AG08395 (cell line): ENCODE measurements at regions not wholly inside any gene's neighbourhood (a gene's known extent, or its start where the extent isn't known, plus 50 kb on each side); places are given as distances from the start of the nearest gene placed in this dataset.

Experiments used
- DNase-seq: peaks from one replicate; pipeline ENCODE4 v3.0.0; 2012; ENCODE audit warnings: mixed read lengths, low spot score

DNA sequence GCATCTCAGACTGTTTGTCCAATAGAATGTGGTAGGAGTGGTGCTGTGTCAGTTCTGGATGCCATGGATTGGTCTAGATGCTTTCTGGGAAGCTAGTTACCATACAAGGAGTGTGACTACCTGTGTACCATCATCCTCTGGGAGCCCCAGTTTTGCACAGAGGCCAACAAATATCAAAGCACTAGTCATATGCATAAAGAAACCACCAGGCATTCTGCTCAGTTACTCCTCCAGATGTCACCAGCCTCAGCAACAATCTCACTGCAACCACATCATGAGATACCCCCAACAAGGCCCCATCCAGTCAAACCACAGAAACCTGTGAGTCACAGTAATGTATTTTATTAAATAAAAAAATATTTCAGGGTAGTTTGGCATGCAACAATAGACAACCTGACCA, 435.8 kb upstream of the CPEB2 start:
- no peak for DNase-seq

DNA sequence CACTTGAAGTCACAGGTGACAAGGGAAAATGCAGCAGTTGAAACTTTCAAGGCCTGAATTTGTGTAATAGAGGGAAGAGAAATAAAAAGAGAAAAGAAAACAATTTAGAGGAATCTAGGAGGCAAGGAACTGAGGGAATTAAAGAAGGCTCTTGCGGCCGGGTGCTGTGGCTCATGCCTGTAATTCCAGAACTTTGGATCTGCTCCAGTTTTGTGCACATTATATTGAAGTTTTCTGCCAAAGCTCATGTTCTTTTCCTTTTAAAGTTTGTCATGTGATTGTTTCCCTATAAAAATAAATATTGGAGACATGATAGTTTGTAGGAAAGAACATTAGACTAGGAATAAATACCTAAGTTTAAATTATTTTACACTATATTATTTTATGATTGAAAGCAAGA, 433.9 kb upstream of the CPEB2 start:
- DNase-seq = no peak

DNA sequence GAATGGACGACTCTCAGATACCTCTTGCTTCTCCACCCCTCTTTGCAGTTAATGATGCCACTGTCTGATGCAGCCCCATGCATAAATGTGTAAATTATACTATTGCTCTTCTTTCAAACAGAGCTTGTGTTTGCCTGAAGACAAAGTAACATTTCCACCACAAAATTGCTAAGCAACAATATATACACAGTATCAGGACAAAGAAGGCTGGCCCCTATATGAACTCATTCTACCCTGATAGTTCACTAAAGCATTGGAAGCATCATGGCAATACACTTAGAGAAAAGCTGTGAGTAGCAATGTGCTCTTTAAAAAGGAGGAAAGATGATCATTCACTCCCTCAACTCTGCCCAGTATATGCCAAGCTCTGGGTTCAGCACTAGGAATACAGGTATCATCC, 427.0 kb upstream of the CPEB2 start:
- no peak for DNase-seq

DNA sequence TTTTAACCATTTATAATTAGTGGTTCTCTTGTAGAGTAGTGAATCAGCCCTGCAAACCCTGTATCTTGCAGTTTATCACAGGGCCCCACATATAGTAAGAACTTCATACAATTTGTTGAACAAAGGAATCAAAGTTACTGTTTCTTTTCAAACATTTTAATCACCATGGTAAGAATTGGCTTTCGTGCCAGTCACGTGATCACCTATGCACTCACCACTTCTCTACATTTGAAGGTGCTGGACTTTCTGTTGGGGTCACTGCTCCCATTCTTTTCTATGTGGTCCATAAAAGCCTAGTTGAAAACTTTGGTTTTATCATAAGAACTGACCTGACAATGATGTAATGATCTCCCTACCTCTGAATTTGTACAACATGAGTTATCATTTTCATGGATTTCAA, 426.4 kb upstream of the CPEB2 start:
- DNase-seq = no peak

DNA sequence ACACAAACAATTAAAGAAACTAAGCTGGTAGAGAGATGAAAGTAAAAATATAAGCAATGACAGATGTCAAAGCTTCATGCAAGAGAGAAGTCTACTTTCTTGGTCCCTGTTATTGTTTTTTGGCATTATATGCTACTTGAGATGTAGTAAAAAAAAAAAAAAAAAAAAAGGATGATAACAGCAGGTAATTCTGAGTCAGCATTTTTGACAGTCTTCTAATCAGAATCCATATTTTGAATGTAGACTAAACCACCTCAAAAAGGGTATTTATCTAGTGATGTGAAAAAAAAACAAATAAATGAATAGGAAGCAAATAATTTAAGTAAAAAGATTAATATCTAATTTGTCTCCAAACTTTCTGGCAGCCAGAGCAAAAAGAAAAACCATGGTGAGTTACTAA, 422.2 kb upstream of the CPEB2 start:
- DNase-seq = no peak

DNA sequence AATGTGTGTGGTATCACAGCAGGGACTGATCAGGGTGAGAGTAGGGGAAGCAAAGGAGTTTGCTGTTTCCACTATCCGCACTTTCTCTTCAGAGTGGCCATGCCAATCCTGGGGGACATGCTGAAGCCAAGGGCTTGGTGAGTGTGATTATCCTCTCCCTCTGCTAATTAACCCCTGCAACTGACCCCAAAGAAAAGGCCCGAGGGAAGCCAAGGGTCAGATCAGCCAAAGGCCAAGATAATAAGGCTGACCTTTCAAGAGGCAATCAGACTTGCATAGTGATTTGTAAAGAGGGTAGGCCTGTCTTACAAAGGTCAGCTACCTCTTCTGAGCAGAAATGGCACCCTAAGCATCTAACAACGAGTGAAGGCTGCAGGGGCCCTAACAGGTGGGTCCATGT, 420.5 kb upstream of the CPEB2 start:
- DNase-seq = no peak

DNA sequence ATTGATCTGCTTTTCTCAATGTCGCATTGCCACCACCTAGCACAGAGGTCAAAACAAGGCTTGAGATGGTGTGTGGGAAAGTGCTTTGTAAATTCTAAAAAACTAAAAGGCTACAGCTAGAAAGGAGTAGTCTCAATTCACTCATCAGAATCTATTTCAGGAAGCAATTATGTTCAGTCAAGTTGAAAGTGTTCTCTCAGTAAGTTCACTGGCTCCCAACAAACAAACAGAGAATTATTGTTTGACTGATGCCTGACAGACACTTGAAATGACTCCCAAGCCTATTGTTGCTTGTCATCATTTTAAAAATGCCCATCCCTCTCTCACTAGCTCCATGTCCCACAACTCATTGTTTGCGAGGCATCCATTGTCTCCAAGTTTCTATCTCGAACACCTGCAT, 419.6 kb upstream of the CPEB2 start:
- no peak for DNase-seq

DNA sequence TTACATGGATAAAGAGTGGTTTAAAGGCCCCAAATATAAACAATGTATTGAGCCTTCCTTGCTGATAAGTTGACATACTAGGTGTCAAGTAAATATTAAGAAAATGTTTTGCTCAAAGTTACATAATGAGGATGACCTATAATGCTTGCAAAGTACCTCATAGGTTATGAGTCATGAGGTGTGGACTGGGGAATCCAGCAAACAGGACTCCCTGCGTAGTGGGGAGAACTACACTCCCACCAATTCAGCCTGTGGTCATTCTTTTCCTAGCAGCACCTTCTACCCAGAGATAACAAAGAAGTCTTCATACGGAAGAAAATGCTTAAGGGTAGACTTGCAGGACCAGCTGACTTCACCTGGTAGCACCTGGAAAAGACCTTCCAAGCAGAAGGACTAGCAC, 418.9 kb upstream of the CPEB2 start:
- no peak for DNase-seq

DNA sequence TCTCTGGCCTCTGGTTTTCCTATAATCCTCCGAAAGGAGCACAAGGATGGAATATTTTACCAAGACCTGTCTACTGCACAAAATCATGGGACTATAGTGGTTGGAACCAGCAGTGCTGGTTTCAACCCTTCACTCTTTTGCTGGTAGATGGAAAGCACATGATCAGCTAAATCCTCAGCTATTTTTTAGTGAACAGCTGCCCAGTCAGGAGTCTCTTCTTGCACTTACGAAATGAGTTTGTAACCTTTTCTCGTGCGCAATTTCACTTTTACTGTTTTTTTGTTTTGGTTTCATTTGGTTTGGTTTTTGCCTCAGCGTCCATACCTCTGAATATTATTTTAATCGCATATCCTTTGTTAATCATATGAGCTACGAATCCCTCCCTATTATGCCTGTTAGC, 418.5 kb upstream of the CPEB2 start:
- no peak for DNase-seq

DNA sequence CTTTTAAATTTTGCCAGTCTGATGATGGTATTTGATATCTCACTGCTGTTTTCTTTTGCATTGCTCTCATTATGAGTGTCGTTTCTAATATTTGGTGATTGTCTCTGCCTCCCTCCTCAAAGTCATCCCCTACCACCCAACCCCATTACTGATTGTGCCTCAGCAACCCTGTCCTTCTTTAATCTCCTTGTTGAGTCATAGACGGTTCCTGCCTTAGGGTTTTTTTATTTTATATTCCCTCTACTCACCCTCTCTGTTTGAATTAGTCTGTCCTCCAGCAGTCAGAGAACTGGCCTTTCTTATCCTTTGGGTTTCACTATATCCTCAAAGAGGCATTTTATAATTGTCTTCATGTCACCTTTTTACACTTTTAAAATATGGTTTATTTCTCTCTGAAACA, 409.3 kb upstream of the CPEB2 start:
- no peak for DNase-seq

DNA sequence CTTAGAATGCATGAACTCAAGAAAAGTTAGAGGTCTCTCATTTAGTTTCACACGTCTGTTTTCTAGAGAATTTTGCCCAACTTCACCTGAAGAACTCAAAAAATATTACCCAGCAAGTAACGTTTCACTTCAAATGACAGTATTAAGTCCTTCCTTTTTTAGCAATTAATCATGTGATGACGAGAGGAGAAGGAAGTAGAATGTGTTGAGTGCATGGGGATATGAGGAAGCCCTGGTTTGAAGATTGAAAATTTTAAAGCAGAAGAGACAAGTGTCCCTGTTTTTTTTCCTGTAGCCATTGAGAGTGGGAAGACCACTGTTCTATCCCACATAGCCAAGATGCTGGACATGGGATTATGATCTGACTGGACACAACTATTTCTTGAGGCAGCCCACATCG, 406.3 kb upstream of the CPEB2 start:
- no peak for DNase-seq

DNA sequence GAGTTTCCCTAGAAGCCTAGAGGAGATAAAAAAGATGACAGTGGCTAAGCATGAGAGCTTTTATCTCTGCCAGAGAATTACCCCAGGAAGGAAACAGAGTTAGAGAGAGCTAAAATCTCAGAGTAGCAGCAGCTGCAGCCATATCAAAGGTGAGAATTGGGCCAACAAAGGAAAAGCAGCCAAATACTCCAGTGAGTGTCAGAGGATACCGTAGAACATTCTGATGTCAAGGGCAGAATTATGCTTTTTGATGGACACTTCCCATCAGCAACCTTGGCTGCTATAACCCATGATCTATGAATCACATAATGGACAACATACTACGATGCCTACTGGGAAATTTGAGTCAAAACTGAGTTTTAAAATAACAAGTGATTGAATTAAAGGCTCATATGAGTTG, 405.8 kb upstream of the CPEB2 start:
- DNase-seq = no peak

DNA sequence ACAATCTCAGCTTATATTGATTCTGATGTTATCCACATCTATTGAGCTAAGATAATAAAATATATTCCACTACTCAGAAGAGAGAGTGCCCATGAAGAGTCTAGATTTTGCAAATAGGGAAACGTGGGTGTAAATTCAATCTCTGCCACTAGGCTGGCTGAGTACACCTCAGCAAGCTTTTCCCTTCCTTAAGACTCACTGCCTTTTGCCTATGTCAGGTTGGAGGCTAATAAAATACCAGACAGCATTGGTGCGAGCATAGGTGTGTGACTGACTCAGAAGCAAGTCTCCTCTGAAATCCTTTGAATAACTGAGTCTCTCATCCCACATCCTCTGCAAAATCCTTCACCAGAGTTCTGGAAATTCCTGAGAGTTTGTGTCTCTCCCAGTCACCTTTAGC, 405.4 kb upstream of the CPEB2 start:
- DNase-seq = no peak

DNA sequence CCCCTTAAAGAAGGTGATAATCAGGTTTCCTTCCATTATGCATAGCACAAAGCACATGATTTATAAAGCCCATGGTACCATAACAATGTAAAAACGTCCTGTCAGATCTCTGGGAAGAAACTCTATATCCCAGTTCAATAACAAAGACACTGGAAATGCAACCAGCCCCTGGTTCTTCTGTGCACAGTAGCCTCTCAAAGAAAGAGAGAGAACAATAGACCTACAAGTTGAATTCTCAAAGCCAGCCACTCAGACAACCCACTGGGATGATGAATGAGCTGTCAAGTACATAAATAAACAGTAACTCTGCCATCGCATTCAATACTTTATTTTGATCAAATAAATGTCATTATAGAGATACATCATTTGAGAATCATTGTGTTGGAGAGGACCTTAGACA, 400.1 kb upstream of the CPEB2 start:
- no peak for DNase-seq

DNA sequence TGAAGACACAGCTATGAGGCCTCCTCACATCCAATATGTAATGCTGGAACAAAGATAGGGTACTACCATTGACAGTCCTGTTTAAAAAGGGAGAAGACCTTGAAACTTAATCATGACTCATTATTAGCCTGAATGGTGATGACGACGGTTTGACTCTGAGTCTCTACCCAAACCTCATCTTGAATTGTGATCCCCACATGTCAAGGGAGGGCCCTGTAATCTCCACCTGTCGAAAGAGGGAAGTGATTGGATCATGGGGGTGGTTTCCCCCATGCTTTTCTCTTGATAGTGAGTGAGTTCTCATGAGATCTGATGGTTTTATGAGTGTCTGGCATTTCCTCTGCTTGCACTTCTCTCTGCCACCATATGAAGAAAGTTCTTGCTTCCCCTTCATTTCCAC, 395.3 kb upstream of the CPEB2 start:
- DNase-seq = no peak

DNA sequence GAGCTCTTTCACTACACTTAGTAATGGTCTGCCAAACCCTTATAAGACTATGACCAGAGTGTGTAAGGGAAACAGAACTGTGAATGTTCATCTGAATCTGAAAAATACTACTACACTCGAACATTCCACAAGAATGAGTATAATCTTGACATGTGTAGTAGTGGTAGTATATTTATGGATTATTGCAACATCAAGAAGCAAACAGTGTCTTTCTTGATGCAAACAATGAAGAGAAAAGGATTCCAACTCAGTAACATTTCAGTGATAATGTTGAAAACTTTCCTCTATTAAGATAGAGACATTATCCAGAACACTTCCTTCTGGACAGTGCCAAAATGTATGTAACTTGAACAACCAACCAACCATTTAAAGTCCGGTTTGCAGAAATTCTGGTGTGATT, 394.7 kb upstream of the CPEB2 start:
- no peak for DNase-seq

DNA sequence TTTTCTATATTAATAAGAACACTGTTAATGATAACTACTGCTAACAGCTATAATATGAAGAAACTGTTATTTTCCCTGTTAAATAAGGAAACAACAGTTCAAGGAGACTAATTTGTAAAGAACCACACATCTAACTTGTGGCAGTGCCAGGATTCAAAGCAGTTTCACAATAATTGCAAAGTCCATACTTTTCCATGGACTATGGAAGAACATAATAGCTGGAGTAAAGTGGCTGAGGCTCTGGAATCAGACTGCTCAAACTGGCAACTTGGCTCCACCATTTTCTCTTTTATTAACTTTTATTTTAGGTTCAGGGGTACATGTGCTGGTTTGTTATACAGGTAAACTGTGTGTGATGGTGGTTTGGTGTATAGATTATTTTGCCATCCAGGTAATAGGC, 393.7 kb upstream of the CPEB2 start:
- no peak for DNase-seq

DNA sequence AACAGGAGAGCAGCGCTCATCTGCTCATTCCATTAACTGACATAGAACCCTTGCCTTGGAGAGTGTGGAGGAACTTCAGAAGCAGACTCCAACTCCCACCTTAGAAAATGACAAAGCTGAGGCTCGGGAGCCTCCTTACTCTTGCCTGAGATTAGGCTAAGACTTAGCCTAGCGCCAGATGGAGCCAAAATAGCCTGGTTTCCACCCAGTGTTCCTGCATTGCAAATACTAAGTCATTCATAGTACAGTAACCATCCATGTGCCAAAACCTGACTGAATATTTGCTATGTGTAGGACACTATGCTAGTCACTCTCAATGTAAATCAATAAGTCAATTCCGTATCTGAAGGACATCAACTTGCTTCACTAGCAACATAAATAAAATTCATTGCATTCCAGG, 387.4 kb upstream of the CPEB2 start:
- DNase-seq = no peak

DNA sequence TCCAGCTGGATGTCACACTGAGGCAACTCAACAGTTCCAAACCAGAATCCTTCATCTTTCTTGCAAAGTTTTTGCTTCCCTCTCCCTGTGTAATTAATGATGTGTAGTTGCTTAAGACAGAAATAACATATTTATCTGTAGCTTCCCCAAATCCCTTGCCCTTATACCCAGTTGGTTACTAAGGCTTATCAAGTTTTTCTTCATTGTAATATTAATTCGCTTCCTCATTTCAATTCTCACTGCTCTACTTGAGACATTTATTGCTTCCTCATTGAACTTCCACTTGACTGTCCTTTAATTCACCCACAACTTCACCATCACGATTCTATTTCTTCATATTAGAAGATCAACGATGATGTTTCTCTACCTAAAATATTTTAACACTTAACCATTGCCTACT, 386.6 kb upstream of the CPEB2 start:
- no peak for DNase-seq

DNA sequence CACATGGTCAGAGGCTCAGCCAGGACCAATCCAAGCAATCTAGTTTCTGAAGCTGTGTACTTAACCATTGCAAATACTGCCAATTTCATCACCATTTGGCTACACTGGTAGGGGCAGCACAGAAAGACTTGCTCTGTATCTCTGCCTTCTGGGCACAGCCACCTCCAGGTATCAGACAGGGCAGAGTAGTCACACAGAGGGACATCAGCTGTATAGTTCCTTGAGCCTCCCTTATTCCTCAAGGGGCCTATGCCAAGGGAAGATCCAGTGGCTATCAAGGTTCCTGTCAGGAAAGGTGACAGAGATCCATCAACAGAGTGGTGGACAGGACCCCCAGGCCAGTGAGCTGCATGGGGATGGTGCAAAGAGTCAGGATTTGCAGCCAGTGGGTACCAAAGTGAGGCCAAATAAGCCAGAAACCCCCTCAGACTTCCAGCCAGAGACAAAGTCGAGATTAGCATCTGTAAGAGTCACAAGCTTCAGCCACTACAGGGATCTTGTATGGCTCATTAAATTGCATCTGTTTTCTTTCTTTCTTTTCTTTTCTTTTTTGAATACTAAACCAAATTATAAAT, 381.6 kb upstream of the CPEB2 start:
- DNase-seq = no peak

DNA sequence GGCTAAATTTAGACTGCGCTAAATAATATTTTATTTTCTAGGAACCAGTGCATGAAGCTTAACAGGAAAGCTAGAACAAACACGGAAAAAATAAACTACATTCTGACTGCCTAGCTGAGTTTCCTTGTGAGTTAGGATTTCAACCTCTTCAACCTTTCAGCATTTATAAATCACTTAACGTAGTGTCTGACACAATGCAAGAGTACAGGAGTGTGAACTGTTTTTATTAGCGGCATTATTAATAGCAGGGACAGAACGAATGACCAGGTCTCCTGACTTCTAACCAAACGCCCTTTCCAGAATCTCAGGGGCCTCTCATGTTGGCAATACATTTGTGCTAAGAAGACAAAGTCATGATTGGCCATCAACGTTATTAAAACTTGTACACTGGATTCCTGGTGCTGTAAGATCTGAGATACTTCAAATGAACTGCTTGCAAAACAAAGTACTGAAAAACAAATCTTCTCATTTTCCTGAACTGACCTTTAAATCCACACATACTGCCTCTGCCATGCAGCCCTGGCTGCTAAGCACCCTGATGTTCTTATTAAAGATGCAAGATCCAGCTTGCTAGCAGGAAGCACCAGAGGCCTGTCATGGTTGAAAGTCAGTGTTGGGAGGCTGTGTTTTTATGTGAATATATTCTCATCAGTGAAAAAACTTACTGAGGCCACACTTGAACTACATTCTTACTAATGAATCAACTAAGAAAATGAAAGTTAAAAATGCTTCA, 380.4 kb upstream of the CPEB2 start:
- DNase-seq = no peak

DNA sequence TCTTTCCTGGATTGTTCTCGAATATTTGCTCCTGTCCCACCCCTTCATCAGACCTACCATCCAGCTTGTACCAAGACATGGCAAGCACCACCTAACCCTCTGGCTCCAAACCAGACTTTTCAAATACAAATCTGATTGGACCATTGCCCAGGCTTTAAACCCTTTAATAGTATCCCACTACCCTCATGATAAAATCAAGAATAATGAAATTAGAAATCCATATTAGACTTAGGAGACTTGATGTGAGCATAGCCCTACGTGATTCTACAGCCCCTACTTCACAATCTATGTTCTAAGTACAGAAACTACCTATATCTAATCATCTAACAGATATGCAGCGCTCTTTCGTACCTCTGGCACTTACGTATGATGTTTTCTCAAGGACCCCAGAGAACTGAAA, 375.2 kb upstream of the CPEB2 start:
- DNase-seq = no peak

DNA sequence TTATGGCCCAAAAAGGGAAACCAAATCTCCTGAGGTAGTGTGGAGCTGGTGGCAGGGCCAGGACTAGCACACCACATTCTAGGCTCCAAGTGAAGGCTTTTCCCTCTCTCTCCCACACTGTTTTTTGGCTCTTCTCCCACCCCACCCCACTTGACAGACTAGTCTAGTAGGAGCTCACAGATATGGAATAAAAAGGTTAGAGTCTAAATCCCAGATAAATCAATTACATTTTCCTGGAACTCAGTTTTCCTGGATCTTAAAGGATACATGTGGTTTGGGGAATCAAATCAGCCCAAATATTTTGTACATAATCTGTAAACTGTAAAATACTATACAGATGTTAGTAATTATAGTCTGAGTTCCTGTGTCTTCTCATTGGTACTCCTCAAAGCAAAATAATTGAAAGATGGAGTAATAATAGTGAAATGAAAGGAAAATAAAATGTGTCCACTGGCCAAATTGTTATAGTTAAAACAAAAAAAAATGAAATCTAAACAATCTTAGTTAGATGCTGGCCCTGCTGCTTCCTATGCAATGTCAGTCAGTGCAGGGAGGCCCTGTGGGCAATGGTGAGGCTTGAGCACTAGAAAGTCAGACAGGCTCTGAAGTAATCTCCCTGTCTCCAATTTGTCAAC, 370.4 kb upstream of the CPEB2 start:
- no peak for DNase-seq

DNA sequence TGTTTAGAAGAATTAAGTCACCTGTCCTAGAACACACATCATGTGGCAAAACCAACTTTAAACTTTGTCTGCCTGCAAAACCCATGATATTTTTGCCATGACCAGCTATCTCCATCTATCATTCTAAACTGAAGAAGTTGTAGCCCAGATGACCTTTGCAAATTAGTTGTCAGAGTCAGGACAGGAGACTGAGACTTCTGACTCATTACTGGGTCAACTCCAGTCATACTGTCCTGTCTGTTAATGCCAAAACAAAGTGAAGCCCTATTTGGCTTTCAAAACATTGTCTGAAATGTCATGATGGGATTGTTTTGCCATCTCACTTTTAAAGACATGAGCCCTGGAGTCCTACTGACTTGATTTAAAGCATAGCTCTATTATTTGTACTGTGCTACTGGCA, 365.7 kb upstream of the CPEB2 start:
- no peak for DNase-seq
